ENCODE measurements at regions not wholly inside any gene's neighbourhood (a gene's known extent, or its start where the extent isn't known, plus 50 kb on each side); places are given as distances from the start of the nearest gene placed in this dataset.

- no peak for DNase-seq
These were observed 103.5 kb upstream of the SPRY2 start for GRCh38 chr13:80444240-80445015.

GRCh38 chr13:80442609-80443008 lies 101.7 kb upstream of the SPRY2 start:
- no peak for DNase-seq

GRCh38 chr13:80441968-80442367 lies 101.0 kb upstream of the SPRY2 start:
- no peak for DNase-seq

GRCh38 chr13:80438521-80438920 lies 97.6 kb upstream of the SPRY2 start:
- DNase-seq = no peak

GRCh38 chr13:80437231-80437630 lies 96.3 kb upstream of the SPRY2 start:
- DNase-seq = no peak

GRCh38 chr13:80436571-80437169 lies 95.7 kb upstream of the SPRY2 start:
- DNase-seq = no peak

GRCh38 chr13:80430561-80430960 lies 89.6 kb upstream of the SPRY2 start:
- no peak for DNase-seq

GRCh38 chr13:80428349-80429096 lies 87.6 kb upstream of the SPRY2 start:
- DNase-seq = no peak

GRCh38 chr13:80419416-80419815 lies 78.5 kb upstream of the SPRY2 start:
- no peak for DNase-seq

- no peak for DNase-seq
These were observed 72.7 kb upstream of the SPRY2 start for GRCh38 chr13:80413611-80414010.

- DNase-seq = no peak
These were observed 67.3 kb upstream of the SPRY2 start for GRCh38 chr13:80408270-80408669.

GRCh38 chr13:80400865-80401426 lies 60.0 kb upstream of the SPRY2 start:
- DNase-seq = no peak

- no peak for DNase-seq
These were observed 59.4 kb upstream of the SPRY2 start for GRCh38 chr13:80400164-80400864.

GRCh38 chr13:80399340-80400163 lies 58.6 kb upstream of the SPRY2 start:
- no peak for DNase-seq

Data from anterior cingulate cortex (tissue), 58 donors.